ENCODE measurements at regions not wholly inside any gene's neighbourhood (a gene's known extent, or its start where the extent isn't known, plus 50 kb on each side); places are given as distances from the start of the nearest gene placed in this dataset.

- no peak for DNase-seq
- H3K4me1 ChIP-seq: no peaks in the 10 kb centered on the region
- H3K36me3 ChIP-seq: no peaks in the 10 kb centered on the region
- no peaks in the 10 kb centered on the region for H3K27me3 ChIP-seq
- no peak for ATAC-seq
- in situ Hi-C loops (cut with MboI; ENCODE audit: low sequenced_read_pairs in 4 of 4): no loop called here
- H3K9me3 ChIP-seq: no peaks in the 10 kb centered on the region
- H3K27ac ChIP-seq: no peak overlapping the region
- intact Hi-C loops (cut with DNase I; ENCODE audit: low total_unique reads): no loop called here
- H3K4me3 ChIP-seq: no peak overlapping the region
- no peak for TF ChIP-seq CTCF (IDR thresholded peaks at IDR 0.05 in 4 of 5, conservative IDR thresholded peaks at IDR 0.05 in 1 of 5)
- no peak for TF ChIP-seq POLR2A (IDR thresholded peaks at IDR 0.05)
Measured at GRCh38 chr13:109592770-109593169, 193.6 kb downstream of the IRS2 start.

DNA sequence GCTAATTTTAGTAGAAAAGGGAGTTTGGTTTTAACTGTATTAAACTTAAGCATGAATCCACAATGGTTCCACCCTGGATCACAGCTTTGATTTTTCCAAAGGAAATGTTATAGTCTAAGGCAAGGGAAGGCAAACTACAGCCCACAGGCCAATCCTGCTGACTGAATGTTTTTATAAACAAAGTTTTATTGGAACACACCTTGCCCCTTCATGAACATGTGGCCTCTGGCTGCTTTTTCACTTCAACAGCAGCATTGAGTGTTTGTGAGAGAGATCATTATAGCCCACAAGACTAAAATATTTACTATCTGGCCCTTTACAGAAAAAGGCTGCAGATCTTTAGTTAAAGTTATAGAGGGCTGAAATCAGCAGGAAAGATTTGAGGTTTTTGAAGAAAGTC is 198.7 kb downstream of the IRS2 start:
- no peaks in the 10 kb centered on the region for H3K36me3 ChIP-seq
- ATAC-seq (no peak), DNase-seq (no peak)
- no peak overlapping the region for H3K4me3 ChIP-seq
- H3K4me1 ChIP-seq: no peaks in the 10 kb centered on the region
- intact Hi-C loops (cut with DNase I; ENCODE audit: low total_unique reads): no loop called here
- H3K27ac ChIP-seq: no peak overlapping the region
- TF ChIP-seq POLR2A (IDR thresholded peaks at IDR 0.05): no peak
- no peak for TF ChIP-seq CTCF (IDR thresholded peaks at IDR 0.05 in 4 of 5, conservative IDR thresholded peaks at IDR 0.05 in 1 of 5)
- in situ Hi-C loops (cut with MboI; ENCODE audit: low sequenced_read_pairs in 4 of 4): no loop called here
- no peaks in the 10 kb centered on the region for H3K27me3 ChIP-seq
- H3K9me3 ChIP-seq: no peaks in the 10 kb centered on the region

DNA sequence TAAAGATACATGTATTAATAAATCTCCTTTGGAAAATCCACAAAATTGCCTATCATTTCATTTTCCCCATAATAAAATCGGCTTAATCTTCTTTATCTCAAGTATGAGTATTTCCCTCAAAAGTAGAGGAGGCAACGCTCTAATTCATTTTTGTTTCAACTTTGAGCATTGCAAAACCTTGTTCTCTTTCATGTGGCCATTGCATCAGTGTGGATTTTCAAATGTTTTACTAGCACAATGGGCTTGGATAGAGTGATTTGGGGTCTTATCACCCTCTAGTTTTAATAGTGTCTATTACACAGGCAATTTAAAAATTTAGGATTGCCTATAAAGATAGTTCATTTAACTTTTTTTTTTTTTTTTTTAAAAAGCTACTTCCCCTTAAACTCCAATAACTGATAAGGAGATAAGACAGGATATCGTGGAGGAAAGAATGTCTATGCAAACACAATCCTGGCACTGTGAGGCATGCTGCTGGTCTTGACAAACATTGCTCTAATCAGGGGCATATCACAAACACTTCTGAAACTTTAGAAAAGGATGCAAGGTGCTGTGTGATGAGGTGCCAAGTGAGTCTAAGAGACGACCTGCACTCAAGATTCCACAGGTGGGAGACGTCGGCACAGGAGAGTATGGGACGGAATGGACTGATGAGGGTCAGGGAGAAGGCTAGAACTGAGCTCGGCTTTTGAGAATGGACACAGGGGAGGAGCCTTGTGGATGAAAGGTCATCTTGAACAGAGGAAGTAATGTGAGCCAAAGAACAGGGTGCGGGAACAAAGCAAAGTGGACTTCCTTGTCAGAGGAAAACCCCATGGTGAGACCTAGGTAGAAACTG is 199.7 kb downstream of the IRS2 start:
- no peak overlapping the region for H3K27ac ChIP-seq
- no peak for ATAC-seq
- no peak for DNase-seq
- TF ChIP-seq POLR2A (IDR thresholded peaks at IDR 0.05) (no peak), CTCF (IDR thresholded peaks at IDR 0.05 in 4 of 5, conservative IDR thresholded peaks at IDR 0.05 in 1 of 5) (no peak)
- in situ Hi-C loops (cut with MboI; ENCODE audit: low sequenced_read_pairs in 4 of 4): no loop called here
- H3K4me3 ChIP-seq: no peak overlapping the region
- no peaks in the 10 kb centered on the region for H3K9me3 ChIP-seq
- H3K4me1 ChIP-seq: no peaks in the 10 kb centered on the region
- no peaks in the 10 kb centered on the region for H3K36me3 ChIP-seq
- intact Hi-C loops (cut with DNase I; ENCODE audit: low total_unique reads): no loop called here
- no peaks in the 10 kb centered on the region for H3K27me3 ChIP-seq

DNA sequence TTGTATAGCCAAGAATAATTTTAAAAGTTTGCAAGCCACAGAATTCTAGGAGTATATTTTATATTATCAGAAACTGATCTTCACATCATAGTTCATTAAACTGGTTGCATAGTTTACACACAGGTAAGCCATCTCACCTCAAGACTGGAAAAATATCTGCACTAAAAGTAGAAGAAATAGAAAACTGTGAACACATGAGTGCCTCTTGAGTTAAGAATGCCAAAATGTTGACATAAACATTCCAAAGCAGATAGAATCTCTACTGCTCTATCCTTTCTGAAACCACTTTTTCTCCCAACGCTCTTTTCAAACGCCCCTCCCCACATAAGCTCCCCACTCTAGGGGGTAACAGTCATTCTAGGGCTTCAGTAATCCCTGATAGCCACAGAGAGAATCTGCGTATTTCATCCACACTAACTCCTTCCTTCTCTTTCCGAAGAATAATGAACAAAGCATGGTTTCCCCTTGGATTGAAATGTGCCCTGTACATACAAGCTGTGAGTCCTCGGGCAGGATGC is 201.5 kb downstream of the IRS2 start:
- no peaks in the 10 kb centered on the region for H3K9me3 ChIP-seq
- H3K27ac ChIP-seq: no peak overlapping the region
- no peak for ATAC-seq
- no peak overlapping the region for H3K4me3 ChIP-seq
- intact Hi-C loops (cut with DNase I; ENCODE audit: low total_unique reads): no loop called here
- H3K4me1 ChIP-seq: no peaks in the 10 kb centered on the region
- H3K27me3 ChIP-seq: no peaks in the 10 kb centered on the region
- in situ Hi-C loops (cut with MboI; ENCODE audit: low sequenced_read_pairs in 4 of 4): no loop called here
- no peak for TF ChIP-seq CTCF (IDR thresholded peaks at IDR 0.05 in 4 of 5, conservative IDR thresholded peaks at IDR 0.05 in 1 of 5)
- TF ChIP-seq POLR2A (IDR thresholded peaks at IDR 0.05): no peak
- no peak for DNase-seq
- H3K36me3 ChIP-seq: no peaks in the 10 kb centered on the region

Measured in gastrocnemius medialis (tissue), 4 donors.